LHCN-M2 (cell line): ENCODE measurements at regions not wholly inside any gene's neighbourhood (a gene's known extent, or its start where the extent isn't known, plus 50 kb on each side); places are given as distances from the start of the nearest gene placed in this dataset.
"Not testable (repeated sequence)": the region's sequence is repeated elsewhere in the genome, so short reads cannot be mapped to it uniquely, and the experiment has no call there.

Experiments
- DNase-seq: peaks from one replicate; pipeline ENCODE4 v3.0.0-alpha.2; 2012; ENCODE audit warnings: low read depth

DNA sequence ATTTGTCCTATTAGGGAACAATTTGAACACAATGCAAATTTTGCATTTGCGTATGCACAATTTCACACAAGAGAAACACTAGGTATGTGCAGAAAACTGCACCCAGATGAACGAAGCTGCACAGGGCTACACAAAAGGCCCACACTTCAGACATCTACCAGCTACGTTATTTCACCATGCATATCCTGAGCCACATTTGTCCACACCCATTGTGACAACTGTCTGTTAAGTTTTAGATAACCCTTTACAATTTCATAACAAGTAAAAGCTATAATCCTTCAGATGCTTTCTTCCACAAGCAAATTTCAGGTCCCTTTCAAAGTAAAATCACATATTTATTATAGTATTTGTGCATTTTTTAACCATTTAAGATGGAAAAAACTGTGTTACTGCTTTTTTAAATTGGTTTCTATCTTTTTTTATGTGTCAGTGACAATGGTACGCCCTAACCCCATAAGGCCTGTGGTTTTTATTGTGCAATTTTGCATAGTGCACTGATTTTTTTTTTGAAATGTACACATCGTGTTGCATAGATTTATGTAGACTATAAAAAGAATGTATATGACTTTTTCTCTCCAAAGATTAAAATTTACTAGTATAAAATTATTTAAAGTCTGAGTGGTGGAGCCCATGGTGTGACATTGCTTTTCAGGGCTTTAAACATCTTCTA is 87.8 kb upstream of the BTG1 start:
- DNase-seq: no peak

DNA sequence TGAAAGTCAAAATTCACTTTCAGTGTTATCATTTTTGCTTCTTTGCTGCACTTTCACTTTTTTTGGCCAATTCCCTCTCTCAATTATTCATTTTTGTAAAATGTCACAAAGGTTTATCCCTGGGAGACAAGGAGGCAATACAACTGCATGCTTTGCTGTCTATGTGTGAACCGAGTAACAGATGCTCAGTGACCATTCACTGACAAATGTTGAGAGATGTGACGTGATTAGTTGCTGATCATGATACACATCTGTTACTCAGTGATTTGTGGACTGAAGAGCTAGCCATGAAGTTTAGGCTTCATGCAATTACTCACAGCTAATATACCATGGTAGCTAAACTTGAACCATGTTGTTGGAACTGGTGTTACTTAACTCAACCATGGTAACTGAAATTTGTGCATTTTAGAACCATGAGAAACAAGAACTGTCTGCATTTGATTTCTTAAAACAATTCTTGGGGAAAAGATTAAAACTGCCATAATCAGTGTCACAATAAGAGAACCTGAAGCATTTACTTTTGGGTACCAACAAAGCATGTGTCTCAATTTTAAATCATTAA is 86.8 kb upstream of the BTG1 start:
- DNase-seq: not testable (repeated sequence)

DNA sequence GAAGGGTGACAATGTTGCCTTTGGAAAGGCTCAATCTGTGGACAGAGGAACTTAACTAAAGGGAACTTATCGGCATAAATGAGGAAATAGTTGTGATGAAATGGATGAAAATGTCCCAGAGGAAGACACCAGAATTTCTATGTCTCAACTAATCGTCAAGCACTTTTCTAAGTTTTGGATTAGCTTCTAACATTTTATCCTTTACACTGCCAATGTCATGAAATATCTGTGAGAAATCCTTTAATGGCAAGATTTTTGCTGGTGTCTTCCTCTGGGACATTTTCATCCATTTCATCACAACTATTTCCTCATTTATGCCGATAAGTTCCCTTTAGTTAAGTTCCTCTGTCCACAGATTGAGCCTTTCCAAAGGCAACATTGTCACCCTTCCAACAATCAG is 86.3 kb upstream of the BTG1 start:
- DNase-seq: not testable (repeated sequence)

DNA sequence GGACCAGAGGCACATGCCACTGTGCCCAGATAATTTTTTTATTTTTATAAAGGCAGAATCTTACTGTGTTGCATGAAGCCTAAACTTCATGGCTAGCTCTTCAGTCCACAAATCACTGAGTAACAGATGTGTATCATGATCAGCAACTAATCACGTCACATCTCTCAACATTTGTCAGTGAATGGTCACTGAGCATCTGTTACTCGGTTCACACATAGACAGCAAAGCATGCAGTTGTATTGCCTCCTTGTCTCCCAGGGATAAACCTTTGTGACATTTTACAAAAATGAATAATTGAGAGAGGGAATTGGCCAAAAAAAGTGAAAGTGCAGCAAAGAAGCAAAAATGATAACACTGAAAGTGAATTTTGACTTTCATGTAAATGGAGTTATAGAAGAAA is 85.9 kb upstream of the BTG1 start:
- DNase-seq: not testable (repeated sequence)

DNA sequence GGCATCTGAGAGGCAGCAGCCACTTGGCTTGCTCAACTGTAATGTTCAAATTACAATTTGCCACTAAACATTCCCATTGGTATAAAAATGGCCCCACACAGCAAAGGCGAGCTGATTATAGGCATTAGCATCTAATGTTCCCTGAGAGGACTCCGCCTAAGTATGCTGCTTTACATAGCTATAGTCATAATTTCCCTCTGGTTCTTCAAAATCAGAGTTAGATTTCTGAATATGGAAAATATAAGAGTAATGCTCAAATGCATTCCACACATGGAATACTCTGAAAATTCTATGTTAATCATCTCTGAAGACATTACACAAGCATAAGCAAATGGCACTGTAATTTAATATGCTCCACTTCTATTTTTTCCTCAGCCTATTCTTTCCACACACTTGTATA is 83.7 kb upstream of the BTG1 start:
- no peak for DNase-seq

DNA sequence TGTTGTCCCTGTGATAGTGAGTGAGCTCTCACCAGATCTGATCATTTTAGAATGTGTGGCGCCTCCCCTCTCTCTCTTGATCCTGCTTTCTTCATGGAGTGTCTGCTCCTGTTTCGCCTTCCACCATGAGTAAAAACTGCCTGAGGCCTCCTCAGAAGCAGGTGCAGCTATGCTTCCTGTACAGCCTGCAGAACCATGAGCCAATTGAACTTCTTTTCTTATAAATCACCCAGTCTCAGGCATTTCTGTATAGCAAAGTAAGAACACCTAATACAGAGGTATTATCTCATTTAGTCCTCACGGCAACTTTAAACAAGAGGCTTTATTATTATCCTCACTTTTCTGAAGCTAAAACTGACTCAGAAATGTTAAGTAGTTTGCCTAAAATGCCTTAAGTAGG is 81.3 kb upstream of the BTG1 start:
- no peak for DNase-seq

DNA sequence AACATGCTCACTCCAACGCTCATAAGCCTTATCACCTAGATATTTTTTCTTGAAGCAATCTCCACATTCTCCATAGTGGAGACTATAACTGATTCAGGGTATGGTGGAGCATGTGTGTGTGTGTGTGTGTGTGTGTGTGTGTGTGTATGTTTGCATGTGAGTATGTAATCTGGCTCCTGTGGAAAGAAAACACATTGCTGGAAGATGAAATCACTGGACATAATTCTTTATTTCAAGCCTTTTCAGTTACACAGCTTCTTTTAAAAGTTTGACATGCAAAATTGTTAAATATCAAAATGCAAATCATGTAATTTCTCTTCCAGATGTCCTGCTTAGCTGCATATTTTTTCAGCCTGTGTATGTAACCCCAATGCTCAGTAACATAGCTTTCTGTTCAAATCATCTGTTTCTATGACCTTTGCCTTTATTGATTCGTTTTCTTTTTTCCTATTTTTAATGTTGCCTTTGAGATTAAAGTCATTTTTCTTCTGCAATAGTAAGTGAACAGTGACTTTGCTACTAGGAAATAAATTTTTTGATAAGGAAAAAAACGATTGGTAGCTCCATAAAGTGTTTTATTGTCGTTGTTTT is 80.5 kb upstream of the BTG1 start:
- DNase-seq: no peak

DNA sequence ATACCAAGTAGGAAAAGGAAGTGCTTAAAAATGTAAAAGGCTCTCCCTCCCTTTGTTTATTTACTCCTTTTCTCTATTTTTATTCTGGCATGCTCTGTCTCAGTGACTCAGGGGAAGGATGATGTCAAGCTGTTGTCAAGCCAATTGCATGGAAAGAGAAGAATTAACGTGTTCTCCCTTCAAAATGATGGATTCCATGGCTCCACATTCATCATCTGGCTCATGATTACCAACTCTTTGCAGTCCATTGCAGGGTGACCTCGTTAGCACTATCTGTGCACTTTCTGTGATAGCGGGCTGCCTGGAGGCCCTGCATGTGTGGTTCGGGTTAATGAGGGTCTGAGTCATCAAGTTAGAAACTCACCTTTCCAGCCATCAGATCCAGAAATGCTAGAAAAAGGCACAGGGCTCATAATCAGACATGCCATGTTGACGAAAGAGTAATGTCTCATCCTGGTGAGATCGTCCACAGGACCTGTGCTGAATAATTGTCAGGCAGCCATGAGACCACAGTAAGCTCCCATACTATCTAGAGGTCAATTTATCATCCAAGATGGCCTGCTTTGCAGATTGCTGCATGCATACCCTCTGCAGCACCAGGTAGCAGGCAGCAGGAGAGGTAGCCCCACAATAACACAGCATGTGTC is 79.2 kb upstream of the BTG1 start:
- peak; percentile 43 for DNase-seq

DNA sequence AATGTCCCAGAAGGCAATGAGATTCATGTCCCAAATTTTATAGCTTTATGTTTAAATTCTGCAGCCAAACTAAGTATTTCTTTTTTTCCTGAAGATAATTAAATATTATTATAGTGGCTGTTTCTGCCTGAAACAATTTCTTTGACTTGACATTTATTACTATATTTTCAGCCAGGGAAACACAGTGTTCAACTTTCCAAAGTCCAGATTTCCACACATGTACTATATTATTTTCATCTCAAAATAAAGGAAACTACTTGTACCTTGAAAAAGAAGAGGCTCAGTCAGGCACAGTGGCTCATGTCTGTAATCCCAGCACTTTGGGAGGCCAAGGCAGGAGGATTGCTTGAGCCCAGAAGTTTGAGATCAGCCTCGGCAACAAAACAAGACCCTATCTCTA is 77.8 kb upstream of the BTG1 start:
- no peak for DNase-seq

DNA sequence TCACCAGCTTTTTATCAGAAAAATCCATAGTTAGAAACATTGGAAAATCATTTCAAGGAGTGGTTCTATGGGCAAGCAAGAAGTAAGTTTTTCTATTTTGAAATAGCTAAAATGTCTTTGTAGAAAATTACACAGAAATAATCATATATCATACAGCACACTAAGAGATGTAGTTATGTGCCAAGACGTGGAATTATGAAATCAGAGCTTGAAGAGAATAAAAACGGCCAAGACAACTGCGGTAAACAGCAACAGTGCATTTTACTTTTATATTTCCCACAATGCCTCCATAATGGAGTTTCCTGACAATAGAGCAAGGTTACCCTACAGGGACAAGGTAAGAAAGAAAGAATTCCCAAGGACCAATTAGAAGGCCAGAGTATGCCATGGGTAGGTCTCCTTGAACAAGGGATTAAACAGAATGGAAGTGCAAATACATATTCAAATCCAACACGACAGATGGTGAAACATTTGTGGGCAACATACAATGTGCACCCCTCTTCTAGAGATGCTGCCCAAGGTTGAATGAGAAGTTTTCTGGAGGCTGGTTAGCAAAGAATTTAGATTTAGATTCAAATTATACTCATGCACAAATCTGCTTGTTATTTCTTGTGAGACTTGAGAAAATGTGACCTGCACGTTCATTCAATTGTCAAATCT is 76.1 kb upstream of the BTG1 start:
- DNase-seq: no peak

DNA sequence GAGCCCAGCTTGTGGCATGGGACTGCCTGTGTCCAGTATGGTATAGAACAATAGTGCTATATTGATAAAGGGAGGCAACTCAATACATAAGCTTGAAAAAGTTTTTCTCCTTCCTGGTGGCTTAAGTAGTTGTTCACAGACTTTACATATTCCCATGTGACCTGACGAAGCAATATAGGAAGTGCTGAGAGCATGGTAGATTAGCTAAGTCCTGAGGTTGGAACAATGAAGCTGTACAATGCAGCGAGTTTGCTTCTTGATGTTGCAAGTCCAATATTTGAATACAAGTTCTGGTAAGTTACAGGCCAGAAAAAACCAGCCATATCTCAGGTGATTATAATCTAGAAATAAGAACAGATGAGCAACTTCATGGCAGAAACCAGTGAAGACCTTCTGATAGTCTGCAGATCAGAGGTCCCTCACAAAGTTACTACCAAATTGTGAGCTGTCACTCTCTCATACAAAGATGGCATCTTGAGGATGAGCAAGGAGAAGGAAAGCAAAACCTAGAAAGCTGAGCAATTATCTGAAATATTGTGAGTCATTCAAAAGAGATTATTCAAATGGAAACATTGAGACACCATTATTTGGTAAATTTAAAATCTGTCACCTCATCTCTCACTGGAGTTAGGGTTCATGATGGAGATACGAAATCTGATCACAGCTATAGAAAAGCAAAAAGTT is 72.9 kb upstream of the BTG1 start:
- no peak for DNase-seq

DNA sequence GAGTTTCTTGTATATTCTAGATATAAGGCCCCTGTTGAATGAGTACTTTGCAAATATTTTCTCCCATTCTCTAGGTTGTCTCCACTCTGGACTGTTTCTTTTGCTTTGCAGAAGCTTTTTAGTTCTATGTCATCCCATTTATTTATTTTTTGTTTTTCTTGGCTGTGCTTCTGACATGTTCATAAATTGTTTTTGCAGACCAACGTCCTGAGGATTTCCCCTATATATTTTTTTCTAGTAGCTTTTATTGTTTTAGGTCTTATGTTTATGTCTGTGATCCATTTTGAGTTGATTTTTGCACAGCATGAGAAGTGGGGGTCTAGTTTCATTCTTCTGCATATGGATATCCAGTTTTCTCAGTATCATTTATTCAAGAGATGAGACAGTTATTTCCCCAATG is 70.4 kb upstream of the BTG1 start:
- DNase-seq: no peak

DNA sequence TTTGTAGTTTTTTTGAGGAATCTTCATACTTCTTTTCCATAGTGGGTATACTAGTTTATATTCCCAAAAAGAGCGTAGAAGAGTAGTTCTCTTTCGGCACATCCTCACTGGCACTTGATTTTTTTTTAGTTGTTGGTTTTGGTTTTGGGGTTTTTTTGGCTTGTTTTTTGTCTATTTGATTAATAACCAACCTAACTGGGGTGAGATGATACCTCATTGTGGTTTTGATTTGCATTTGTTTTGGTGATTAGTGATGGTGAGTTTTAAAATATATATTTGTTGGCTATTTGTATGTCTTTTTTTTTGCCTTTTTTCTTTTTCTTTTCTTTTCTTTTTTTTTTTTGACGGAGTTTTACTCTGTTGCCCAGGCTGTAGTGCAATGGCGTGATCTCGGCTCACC is 69.7 kb upstream of the BTG1 start:
- no peak for DNase-seq

DNA sequence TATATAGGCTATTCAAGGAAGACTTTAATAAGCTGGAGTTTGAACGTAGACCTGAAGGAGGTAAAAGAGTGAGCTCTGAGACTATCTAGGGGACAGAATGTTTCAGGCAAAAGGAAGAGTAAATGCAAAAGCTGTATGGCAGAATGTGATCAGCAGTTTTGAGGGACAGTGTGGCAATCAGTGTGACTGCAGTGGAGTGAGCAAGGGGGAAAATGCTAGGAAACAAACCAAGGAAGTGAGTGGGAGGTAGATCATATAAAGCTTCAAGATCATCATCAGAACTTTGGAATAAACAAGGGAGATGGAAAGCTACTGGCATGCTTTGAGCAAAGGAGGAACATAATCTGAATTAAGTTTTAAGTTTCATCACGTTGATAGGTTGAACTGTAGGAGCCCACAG is 67.5 kb upstream of the BTG1 start:
- no peak for DNase-seq

DNA sequence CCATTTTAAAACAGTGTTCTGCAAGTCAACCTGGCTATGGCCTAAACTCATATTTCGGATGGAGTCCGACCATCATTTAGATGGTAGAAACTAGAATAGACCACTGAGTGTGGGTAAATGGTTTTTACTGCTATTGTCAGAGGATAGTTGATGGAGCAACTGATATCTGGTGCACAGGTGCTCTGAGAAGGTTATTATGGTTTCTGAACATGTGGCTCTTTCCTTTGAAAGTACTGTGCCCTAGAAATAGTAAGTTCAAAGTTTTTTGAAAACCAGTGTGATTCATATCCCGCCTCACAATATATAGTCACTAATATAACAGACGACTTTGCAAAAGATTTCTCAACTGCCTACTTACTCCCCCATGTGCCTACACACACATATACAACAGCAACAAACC is 64.4 kb upstream of the BTG1 start:
- no peak for DNase-seq

DNA sequence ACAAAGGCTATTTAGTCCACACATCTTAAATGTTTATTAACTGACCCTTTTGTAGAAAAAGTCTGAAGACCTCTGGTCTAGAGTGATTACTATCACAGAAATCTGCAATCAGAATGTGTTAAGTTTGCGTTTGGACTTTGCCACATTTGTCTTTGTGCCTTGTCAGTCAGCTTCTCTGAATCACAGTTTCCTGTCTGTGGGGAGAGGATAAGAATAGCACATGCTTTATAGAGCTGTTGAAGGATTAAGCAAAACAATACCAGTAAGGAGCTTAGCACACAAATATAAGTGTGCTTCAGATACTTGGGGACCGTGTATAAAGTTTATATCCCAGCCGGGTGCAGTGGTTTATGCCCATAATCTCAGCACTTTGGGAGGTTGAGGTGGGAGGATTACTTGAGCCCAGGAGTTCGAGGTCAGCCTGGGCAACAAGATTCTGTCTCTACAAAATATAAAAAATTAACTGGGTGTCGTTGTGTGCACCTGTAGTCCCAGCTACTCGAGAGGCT is 63.0 kb upstream of the BTG1 start:
- peak; percentile 63 for DNase-seq

DNA sequence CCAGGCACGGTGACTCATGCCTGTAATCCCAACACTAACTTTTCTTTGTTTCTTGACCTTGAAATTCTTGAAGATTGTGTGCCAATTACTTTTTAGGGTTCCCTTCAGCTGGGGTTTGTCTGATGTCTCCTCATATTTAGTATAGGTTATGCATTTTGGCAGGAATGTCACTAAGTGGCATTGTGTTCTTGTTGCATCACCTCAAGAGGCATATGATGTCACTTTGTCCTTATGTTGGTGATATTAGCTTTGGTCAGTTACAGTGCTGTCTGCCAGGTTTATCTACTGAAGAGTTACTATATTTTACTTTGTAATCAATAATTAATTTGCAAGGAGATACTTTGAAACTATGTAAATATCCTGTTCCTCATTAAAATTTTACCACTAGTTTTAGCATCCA is 61.0 kb upstream of the BTG1 start:
- DNase-seq: no peak

DNA sequence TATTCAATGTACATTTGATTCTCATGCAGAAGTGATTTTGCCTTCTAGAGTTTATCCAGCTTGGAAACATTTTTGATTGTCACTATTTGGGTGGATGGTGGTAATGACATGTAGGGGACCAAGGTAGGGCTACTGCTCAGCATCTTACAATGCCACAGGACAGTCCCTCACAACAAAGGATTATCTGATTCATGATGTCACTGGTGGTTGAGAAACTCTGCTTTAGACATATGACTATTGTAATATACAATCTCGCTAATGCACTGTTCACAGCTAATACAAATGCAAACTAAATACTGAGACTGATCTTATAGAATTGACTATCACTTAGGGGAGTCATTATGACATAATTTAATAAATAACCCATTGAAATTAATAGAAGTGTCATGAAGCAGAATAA is 60.4 kb upstream of the BTG1 start:
- no peak for DNase-seq

DNA sequence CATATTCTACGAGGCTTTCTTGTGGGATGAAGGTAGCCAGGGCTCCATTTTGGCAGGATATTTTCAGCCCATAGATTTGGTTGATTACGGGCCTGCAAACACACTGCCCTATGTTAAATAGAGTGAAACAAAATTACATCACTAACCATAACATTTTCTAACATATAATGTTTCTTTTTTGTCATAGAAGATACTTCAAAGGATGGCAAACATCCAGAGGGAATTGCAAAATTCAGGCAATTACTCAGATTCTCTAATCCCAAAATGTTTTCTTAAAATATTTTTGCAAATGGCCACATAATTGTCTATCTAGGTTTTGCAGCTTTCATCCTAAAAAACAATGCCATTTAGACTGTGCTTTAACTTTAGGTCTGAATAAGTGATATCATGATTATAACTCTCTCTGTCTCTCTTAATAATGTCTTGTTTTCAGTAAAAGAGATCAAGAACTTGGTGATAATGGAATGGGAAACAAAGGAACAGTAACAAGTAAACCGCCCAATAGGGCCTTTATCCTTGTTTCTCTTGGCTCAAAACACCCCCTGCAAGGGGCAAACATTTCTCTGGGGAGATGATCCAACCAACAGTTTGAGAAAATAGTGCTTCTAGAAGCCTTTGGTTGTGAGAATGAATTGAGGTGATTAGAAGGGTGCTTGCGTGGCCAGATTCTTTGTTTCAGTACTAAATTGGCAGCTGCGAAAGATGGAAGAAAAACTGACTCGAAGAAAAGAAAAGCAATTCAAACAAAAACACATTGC is 54.4 kb upstream of the BTG1 start:
- peak; percentile 43 for DNase-seq

DNA sequence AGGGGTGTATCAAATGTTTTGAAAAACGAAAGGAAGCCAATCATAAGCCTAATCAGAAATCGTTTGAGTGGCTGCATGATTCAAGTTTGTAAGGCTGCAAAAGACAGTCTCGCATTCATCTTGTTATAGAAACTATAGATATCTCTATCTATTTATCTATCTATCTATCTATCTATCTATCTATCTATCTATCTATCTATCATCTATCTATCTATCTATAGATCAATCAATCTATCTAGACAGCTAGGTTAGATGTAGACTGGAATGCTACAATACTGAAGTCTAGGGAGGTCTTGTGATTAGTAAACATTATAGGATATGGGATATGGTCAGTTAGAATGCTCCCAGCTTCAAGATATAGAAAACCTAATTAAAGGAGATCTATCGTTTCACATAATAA is 52.2 kb upstream of the BTG1 start:
- no peak for DNase-seq

DNA sequence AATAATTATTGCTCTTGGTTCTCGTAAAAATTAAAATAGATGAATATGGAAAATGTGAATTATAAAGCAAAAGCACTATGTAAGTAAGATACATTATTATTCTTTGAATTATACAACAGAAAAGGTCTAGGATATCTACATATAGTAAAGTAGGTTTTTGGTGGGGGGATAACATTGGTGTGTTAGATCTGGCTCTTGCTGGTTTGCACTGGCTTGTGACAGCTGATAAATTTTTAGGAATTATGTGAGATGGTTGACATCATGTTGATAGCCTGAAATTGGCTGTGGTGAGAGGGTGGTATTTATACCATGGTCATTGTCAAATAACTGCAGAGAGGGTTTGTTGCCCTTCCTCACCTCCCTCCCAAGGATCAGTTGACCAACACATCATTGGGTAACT is 50.7 kb upstream of the BTG1 start:
- no peak for DNase-seq
